Chondrocyte (in vitro differentiated cells): ENCODE measurements at regions not wholly inside any gene's neighbourhood (a gene's known extent, or its start where the extent isn't known, plus 50 kb on each side); places are given as distances from the start of the nearest gene placed in this dataset.

Experiments used
- DNase-seq: peaks from one replicate; pipeline ENCODE4 v3.0.0; 2021; ENCODE audit warnings: mixed read lengths, low spot score
- H3K27ac Mint-ChIP-seq: one replicate; pipeline ENCODE4 v1.8.0; 2021; ENCODE audit warnings: mild to moderate bottlenecking, moderate library complexity, mixed read lengths; ENCODE audit not compliant: unreplicated experiment
- H3K27me3 Mint-ChIP-seq: 2 replicates; pipeline ENCODE4 v1.8.0; 2021; ENCODE audit warnings: low read depth, mixed read lengths
- H3K36me3 Mint-ChIP-seq: 2 replicates; pipeline ENCODE4 v1.8.0; 2021; ENCODE audit warnings: low read depth, mixed read lengths
- H3K4me1 Mint-ChIP-seq: 2 replicates; pipeline ENCODE4 v1.8.0; 2021; ENCODE audit warnings: low read depth, mild to moderate bottlenecking, mixed read lengths
- H3K4me3 Mint-ChIP-seq: one replicate; pipeline ENCODE4 v1.8.0; 2021; ENCODE audit warnings: mild to moderate bottlenecking, moderate library complexity, mixed read lengths; ENCODE audit not compliant: unreplicated experiment
- H3K9me3 Mint-ChIP-seq: 2 replicates; pipeline ENCODE4 v1.8.0; 2021; ENCODE audit warnings: low read depth, mixed read lengths
- CTCF ChIP-seq: fragments of 200-600 bp; sonication (generic); IDR thresholded peaks from 2 replicates; pipeline ENCODE4 v1.5.0; 2021; ENCODE audit warnings: antibody characterized with exemption, mild to moderate bottlenecking, moderate library complexity

- no peak for TF ChIP-seq CTCF
- peaks cover 28% of the 10 kb centered on the region for H3K4me1 Mint-ChIP-seq
- no peak for DNase-seq
These were observed 174.2 kb downstream of the BTC start for GRCh38 chr4:74619931-74620702.

GRCh38 chr4:74621616-74622015 is 172.7 kb downstream of the BTC start:
- Mint-ChIP-seq H3K27ac (no peak overlapping the region), H3K36me3 (peaks cover 2% of the 10 kb centered on the region), H3K4me1 (peaks cover 37% of the 10 kb centered on the region), H3K27me3 (peaks cover 28% of the 10 kb centered on the region), H3K4me3 (no peak overlapping the region), H3K9me3 (peaks cover 3% of the 10 kb centered on the region)
- no peak for DNase-seq
- TF ChIP-seq CTCF, result no peak

More at GRCh38 chr4:74619931-74620702, 174.2 kb downstream of the BTC start:
- no peak overlapping the region for H3K4me3 Mint-ChIP-seq
- no peak overlapping the region for H3K27ac Mint-ChIP-seq
- peaks cover 7% of the 10 kb centered on the region for H3K36me3 Mint-ChIP-seq
- H3K27me3 Mint-ChIP-seq, result peaks cover 37% of the 10 kb centered on the region
- peaks cover 13% of the 10 kb centered on the region for H3K9me3 Mint-ChIP-seq

GRCh38 chr4:74623041-74623440 is 171.3 kb downstream of the BTC start:
- Mint-ChIP-seq H3K36me3 (no peaks in the 10 kb centered on the region), H3K27me3 (peaks cover 30% of the 10 kb centered on the region), H3K4me3 (no peak overlapping the region), H3K9me3 (no peaks in the 10 kb centered on the region), H3K27ac (no peak overlapping the region), H3K4me1 (peaks cover 37% of the 10 kb centered on the region)
- peak; percentile 78 for TF ChIP-seq CTCF
- no peak for DNase-seq

DNA sequence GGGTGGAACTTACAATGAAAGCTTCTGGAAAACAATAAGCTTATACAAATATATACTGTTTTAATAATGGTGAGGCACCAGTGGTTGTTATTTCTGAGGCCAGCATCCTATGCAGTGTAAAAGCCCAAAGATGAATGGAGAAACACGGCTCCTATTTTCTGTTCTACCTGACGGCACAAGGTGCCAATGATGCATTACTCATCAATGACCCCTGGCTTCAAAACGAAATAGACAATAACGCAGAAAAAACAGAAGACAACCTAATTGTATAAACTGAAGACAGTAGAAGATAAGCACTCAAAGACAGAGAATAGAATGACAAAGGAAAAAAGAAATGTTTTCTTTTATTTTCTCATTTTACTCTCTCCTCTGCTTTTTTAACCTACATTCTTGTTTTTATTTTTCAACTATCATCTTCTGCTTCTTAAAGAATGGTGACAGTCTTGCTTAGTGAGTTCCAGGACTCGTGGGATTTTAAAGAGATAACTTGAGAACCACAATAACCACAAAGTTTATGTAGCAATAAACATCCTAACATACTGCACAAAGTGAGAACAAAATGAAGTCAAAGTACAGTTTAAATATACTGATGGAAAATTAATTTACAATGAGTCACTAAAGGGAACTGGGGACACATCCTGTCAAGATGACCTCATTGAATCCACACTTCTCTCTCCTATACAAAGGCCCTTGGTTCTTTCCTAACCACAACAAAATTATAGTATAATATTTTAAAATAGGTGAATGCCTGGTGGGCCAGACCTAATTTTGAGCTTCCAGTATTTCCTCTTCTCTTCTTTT is 169.8 kb downstream of the BTC start:
- H3K4me1 Mint-ChIP-seq, result peaks cover 30% of the 10 kb centered on the region
- H3K27ac Mint-ChIP-seq, result peak overlapping the region; percentile 64
- DNase-seq, result no peak
- H3K9me3 Mint-ChIP-seq, result no peaks in the 10 kb centered on the region
- no peaks in the 10 kb centered on the region for H3K36me3 Mint-ChIP-seq
- TF ChIP-seq CTCF, result no peak
- H3K27me3 Mint-ChIP-seq, result peaks cover 37% of the 10 kb centered on the region
- no peak overlapping the region for H3K4me3 Mint-ChIP-seq

DNA sequence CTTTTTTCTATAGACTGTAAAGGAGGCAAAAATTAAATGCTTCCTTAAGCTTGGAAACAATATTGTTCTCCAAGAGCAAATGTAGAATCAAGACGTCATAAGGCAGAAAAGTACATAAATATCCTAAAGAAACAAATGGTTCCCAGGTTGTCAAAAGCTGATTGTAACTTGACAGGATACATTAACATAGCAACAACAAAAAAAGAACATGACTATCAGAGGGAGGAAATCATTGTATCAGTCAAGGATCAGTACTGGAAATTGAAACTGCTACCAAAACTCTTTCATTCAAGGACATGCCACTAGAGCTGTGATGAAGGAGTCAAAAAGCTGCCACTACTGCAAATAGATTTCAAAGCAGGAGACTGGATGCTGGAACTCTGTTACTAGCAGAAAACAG is 168.3 kb downstream of the BTC start:
- Mint-ChIP-seq H3K36me3 (no peaks in the 10 kb centered on the region), H3K4me1 (peaks cover 26% of the 10 kb centered on the region), H3K4me3 (no peak overlapping the region), H3K27ac (no peak overlapping the region), H3K27me3 (peaks cover 46% of the 10 kb centered on the region), H3K9me3 (no peaks in the 10 kb centered on the region)
- DNase-seq, result no peak
- no peak for TF ChIP-seq CTCF
